Large intestine (tissue), 3 donors: ENCODE measurements at regions not wholly inside any gene's neighbourhood (a gene's known extent, or its start where the extent isn't known, plus 50 kb on each side); places are given as distances from the start of the nearest gene placed in this dataset.

Source experiments
- DNase-seq, 2 donors: peaks; one replicate each; pipeline versions ENCODE4 v3.0.0 to v3.0.0-alpha.2; 2013
- H3K27ac ChIP-seq: one replicate; pipeline ENCODE4 v1.5.1; 2013; ENCODE audit warnings: low read length
- H3K27me3 ChIP-seq: 2 replicates; pipeline ENCODE4 v1.6.1; 2013; ENCODE audit warnings: low read length; ENCODE audit not compliant: control insufficient read depth, insufficient read depth
- H3K36me3 ChIP-seq: 2 replicates; pipeline ENCODE4 v1.6.1; 2013; ENCODE audit warnings: low read length; ENCODE audit not compliant: control insufficient read depth, insufficient read depth
- H3K4me1 ChIP-seq: one replicate; pipeline ENCODE4 v1.6.1; 2013; ENCODE audit warnings: low read length; ENCODE audit not compliant: control insufficient read depth, insufficient read depth
- H3K4me3 ChIP-seq: one replicate; pipeline ENCODE4 v1.5.1; 2013; ENCODE audit warnings: low read length
- H3K9me3 ChIP-seq: one replicate; pipeline ENCODE4 v1.6.1; 2013; ENCODE audit warnings: mild to moderate bottlenecking, low read depth, low read length, moderate library complexity; ENCODE audit not compliant: control insufficient read depth
- WGBS: methylation state at CpG from one replicate; pipeline ENCODE4 v1.1.5; 2013; ENCODE audit warnings: low lambda C conversion rate; ENCODE audit not compliant: insufficient coverage; 5-methylcytosine and 5-hydroxymethylcytosine counted together

GRCh38 chr4:138500869-138501268 lies 258.7 kb upstream of the SLC7A11 start:
- no CpG with 5 or more reads among the region's 1 CpG for WGBS
- DNase-seq, result no peak
- no peaks in the 10 kb centered on the region for H3K9me3 ChIP-seq
- H3K36me3 ChIP-seq, result no peaks in the 10 kb centered on the region
- H3K27me3 ChIP-seq, result no peaks in the 10 kb centered on the region
- no peak overlapping the region for H3K4me3 ChIP-seq
- H3K27ac ChIP-seq, result no peak overlapping the region
- H3K4me1 ChIP-seq, result no peaks in the 10 kb centered on the region

- Histone ChIP-seq H3K4me3 (no peak overlapping the region), H3K36me3 (no peaks in the 10 kb centered on the region), H3K9me3 (no peaks in the 10 kb centered on the region), H3K27me3 (no peaks in the 10 kb centered on the region), H3K4me1 (no peaks in the 10 kb centered on the region), H3K27ac (no peak overlapping the region)
- no peak for DNase-seq
- no CpG with 5 or more reads among the region's 2 CpGs for WGBS
These were observed 257.5 kb upstream of the SLC7A11 start for GRCh38 chr4:138499627-138500026.

- Histone ChIP-seq H3K27ac (no peak overlapping the region), H3K4me1 (no peaks in the 10 kb centered on the region), H3K27me3 (no peaks in the 10 kb centered on the region), H3K4me3 (no peak overlapping the region), H3K9me3 (no peaks in the 10 kb centered on the region), H3K36me3 (no peaks in the 10 kb centered on the region)
- WGBS, result no CpG with 5 or more reads among the region's 4 CpGs
- DNase-seq, result no peak
These were observed 252.8 kb upstream of the SLC7A11 start for GRCh38 chr4:138494931-138495330.

- DNase-seq, result no peak
- Histone ChIP-seq H3K36me3 (no peaks in the 10 kb centered on the region), H3K4me1 (no peaks in the 10 kb centered on the region), H3K27ac (no peak overlapping the region), H3K9me3 (no peaks in the 10 kb centered on the region), H3K4me3 (no peak overlapping the region), H3K27me3 (no peaks in the 10 kb centered on the region)
- whole genome bisulfite sequencing, result 60% methylated on average over 1 of the region's 2 CpGs
These were observed 252.0 kb upstream of the SLC7A11 start for GRCh38 chr4:138494116-138494515.

GRCh38 chr4:138492176-138492575 lies 250.0 kb upstream of the SLC7A11 start:
- Histone ChIP-seq H3K4me3 (no peak overlapping the region), H3K9me3 (no peaks in the 10 kb centered on the region), H3K27me3 (no peaks in the 10 kb centered on the region), H3K36me3 (no peaks in the 10 kb centered on the region), H3K27ac (no peak overlapping the region), H3K4me1 (no peaks in the 10 kb centered on the region)
- no CpG with 5 or more reads among the region's 1 CpG for WGBS
- DNase-seq, result no peak

- Histone ChIP-seq H3K9me3 (no peaks in the 10 kb centered on the region), H3K4me3 (no peak overlapping the region), H3K4me1 (no peaks in the 10 kb centered on the region), H3K27ac (no peak overlapping the region), H3K27me3 (no peaks in the 10 kb centered on the region), H3K36me3 (no peaks in the 10 kb centered on the region)
- WGBS, result 100% methylated on average over 3 of the region's 4 CpGs
- no peak for DNase-seq
These were observed 246.4 kb upstream of the SLC7A11 start for GRCh38 chr4:138488533-138488932.

- Histone ChIP-seq H3K9me3 (no peaks in the 10 kb centered on the region), H3K27me3 (no peaks in the 10 kb centered on the region), H3K4me3 (no peak overlapping the region), H3K4me1 (no peaks in the 10 kb centered on the region), H3K36me3 (no peaks in the 10 kb centered on the region), H3K27ac (no peak overlapping the region)
- whole genome bisulfite sequencing, result 89% methylated on average over 1 of the region's 4 CpGs
- DNase-seq, result no peak
These were observed 245.5 kb upstream of the SLC7A11 start for GRCh38 chr4:138487670-138488069.

- no peaks in the 10 kb centered on the region for H3K4me1 ChIP-seq
- no peaks in the 10 kb centered on the region for H3K9me3 ChIP-seq
- H3K4me3 ChIP-seq, result no peak overlapping the region
- WGBS, result no CpG with 5 or more reads among the region's 2 CpGs
- no peaks in the 10 kb centered on the region for H3K27me3 ChIP-seq
- no peak for DNase-seq
- H3K36me3 ChIP-seq, result no peaks in the 10 kb centered on the region
- H3K27ac ChIP-seq, result no peak overlapping the region
These were observed 245.1 kb upstream of the SLC7A11 start for GRCh38 chr4:138487230-138487629.

GRCh38 chr4:138485498-138485897 lies 243.3 kb upstream of the SLC7A11 start:
- Histone ChIP-seq H3K36me3 (no peaks in the 10 kb centered on the region), H3K27me3 (no peaks in the 10 kb centered on the region), H3K27ac (no peak overlapping the region), H3K4me1 (no peaks in the 10 kb centered on the region), H3K9me3 (peaks cover 4% of the 10 kb centered on the region), H3K4me3 (no peak overlapping the region)
- no peak for DNase-seq
- 100% methylated on average over 1 of the region's 3 CpGs for WGBS

GRCh38 chr4:138475116-138475515 lies 233.0 kb upstream of the SLC7A11 start:
- Histone ChIP-seq H3K4me3 (no peak overlapping the region), H3K27me3 (no peaks in the 10 kb centered on the region), H3K9me3 (no peaks in the 10 kb centered on the region), H3K27ac (no peak overlapping the region), H3K36me3 (no peaks in the 10 kb centered on the region), H3K4me1 (no peaks in the 10 kb centered on the region)
- WGBS, result no CpG with 5 or more reads among the region's 1 CpG
- DNase-seq, result no peak

DNA sequence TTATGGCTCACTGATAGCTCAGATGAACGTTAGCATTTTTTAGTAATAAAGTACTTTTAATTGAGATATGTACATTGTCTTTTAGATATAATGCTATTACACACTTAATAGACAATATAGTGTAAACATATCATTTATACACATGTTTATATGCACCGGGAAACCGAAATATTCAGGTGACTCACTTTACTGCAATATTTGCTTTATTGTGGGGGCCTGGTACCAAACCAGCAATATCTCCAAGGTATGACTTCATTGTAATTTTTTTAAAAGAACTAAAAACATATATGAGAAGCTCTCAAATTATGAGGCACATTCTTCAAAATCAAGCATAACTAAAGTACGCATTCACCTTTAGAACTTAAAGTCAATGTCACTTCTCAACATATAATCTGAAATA lies 231.2 kb upstream of the SLC7A11 start:
- DNase-seq, result no peak
- WGBS, result no CpG with 5 or more reads among the region's 4 CpGs
- Histone ChIP-seq H3K36me3 (no peaks in the 10 kb centered on the region), H3K9me3 (no peaks in the 10 kb centered on the region), H3K27me3 (no peaks in the 10 kb centered on the region), H3K4me3 (no peak overlapping the region), H3K27ac (no peak overlapping the region), H3K4me1 (no peaks in the 10 kb centered on the region)
